Lower leg skin (tissue), 4 donors: ENCODE measurements at regions not wholly inside any gene's neighbourhood (a gene's known extent, or its start where the extent isn't known, plus 50 kb on each side); places are given as distances from the start of the nearest gene placed in this dataset.

Experiments
- DNase-seq, 2 donors: peaks; one replicate each; pipeline ENCODE4 v3.0.0-alpha.2; 2019; ENCODE audit warnings: low spot score in 2 of 2
- H3K4me3 ChIP-seq: fragments of 200-600 bp; sonication (generic); 2 replicates; pipeline ENCODE4 v1.5.1; 2017; ENCODE audit warnings: mild to moderate bottlenecking, low read depth; ENCODE audit not compliant: poor library complexity, severe bottlenecking
- POLR2A ChIP-seq, 2 donors: fragments of 450-650 bp; IDR thresholded peaks; one replicate each; pipeline ENCODE4 v1.6.1; 2016 to 2017; ENCODE audit warnings: antibody characterized with exemption in 2 of 2, mild to moderate bottlenecking in 1 of 2, moderate library complexity in 1 of 2
- WGBS, 2 donors: methylation state at CpG; one replicate each; pipeline ENCODE4 v1.1.5; 2018; 5-methylcytosine and 5-hydroxymethylcytosine counted together
- intact Hi-C: fragments of 100-400 bp; cut with DNase I; formaldehyde crosslinking; loops from one replicate; pipeline ENCODE4 v1.15.0; 2023; ENCODE audit warnings: low total_unique reads
- TF ChIP-seq, protein P1 (sequence below), 3 donors: fragments of 450-650 bp; IDR thresholded peaks; one replicate each; pipeline ENCODE4 v1.5.1; 2016; ENCODE audit warnings: antibody characterized with exemption in 3 of 3, mild to moderate bottlenecking in 3 of 3, moderate library complexity in 2 of 3

GRCh38 chr6:102655823-102656222 lies 1262.3 kb downstream of the GRIK2 start:
- no peak for DNase-seq
- no peak for TF ChIP-seq POLR2A (IDR thresholded peaks at IDR 0.05)
- TF ChIP-seq, protein P1, sequence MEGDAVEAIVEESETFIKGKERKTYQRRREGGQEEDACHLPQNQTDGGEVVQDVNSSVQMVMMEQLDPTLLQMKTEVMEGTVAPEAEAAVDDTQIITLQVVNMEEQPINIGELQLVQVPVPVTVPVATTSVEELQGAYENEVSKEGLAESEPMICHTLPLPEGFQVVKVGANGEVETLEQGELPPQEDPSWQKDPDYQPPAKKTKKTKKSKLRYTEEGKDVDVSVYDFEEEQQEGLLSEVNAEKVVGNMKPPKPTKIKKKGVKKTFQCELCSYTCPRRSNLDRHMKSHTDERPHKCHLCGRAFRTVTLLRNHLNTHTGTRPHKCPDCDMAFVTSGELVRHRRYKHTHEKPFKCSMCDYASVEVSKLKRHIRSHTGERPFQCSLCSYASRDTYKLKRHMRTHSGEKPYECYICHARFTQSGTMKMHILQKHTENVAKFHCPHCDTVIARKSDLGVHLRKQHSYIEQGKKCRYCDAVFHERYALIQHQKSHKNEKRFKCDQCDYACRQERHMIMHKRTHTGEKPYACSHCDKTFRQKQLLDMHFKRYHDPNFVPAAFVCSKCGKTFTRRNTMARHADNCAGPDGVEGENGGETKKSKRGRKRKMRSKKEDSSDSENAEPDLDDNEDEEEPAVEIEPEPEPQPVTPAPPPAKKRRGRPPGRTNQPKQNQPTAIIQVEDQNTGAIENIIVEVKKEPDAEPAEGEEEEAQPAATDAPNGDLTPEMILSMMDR (IDR thresholded peaks at IDR 0.05): no peak
- WGBS, 2 donors: 86 to 92% methylated on average over 1 of the region's 1 CpG
- no peak overlapping the region for H3K4me3 ChIP-seq
- intact Hi-C loops: no loop called here

GRCh38 chr6:102641426-102641825 lies 1247.9 kb downstream of the GRIK2 start:
- WGBS, 2 donors: 53 to 56% methylated on average over 2 of the region's 2 CpGs
- no peak for DNase-seq
- intact Hi-C loops: no loop called here
- H3K4me3 ChIP-seq: no peak overlapping the region
- TF ChIP-seq POLR2A (IDR thresholded peaks at IDR 0.05): no peak
- TF ChIP-seq, protein P1 (IDR thresholded peaks at IDR 0.05): no peak

DNA sequence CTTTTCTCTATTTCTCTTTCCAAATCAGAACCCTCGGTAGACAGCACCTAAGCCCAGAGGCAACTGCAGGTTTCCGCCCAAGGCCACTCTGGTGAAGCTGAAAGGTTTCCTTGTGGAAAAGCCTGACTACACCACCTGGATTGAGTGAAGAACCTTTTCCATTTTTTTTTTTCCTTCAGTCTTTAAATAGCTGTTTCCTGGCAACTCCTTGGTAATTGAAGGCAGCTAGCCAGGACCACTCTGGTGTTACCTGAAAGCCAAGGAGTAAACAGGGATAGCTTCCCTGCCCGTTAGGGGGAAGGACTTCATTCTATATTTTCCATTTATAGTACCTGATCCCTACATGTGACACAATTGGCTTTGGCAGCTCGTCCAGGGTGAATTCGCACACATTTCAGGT lies 1238.4 kb downstream of the GRIK2 start:
- no peak for DNase-seq
- intact Hi-C loops: no loop called here
- TF ChIP-seq POLR2A (IDR thresholded peaks at IDR 0.05): no peak
- TF ChIP-seq, protein P1 (IDR thresholded peaks at IDR 0.05): no peak
- H3K4me3 ChIP-seq: no peak overlapping the region
- WGBS, 2 donors: 82 to 84% methylated on average over 5 of the region's 5 CpGs

- no peak for TF ChIP-seq POLR2A (IDR thresholded peaks at IDR 0.05)
- TF ChIP-seq, protein P1 (IDR thresholded peaks at IDR 0.05): no peak
- no peak for DNase-seq
- no peak overlapping the region for H3K4me3 ChIP-seq
- intact Hi-C loops: no loop called here
Observed at GRCh38 chr6:102623201-102623600, 1229.7 kb downstream of the GRIK2 start.

DNA sequence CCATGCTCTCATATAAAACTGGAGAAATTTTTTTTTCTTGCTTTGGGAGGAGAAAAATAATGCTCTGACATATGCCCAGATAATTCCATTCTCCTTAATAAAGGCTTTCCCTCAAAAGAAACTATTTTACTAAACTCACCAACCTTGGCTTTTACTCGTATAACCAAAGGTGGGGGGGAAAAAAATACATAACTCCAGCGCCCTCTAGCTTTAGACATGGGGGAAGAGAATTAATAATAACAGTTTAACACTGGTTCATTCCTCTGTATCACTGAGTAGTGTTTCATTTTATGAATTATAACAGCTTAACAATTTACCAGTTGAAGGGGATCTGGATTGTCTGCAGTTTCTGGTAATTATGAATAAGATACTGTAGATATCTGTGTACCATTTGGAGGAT lies 1226.1 kb downstream of the GRIK2 start:
- 2% methylated on average over 2 of the region's 2 CpGs for WGBS, 2 donors
- intact Hi-C loops: no loop called here
- H3K4me3 ChIP-seq: no peak overlapping the region
- no peak for DNase-seq
- TF ChIP-seq, protein P1 (IDR thresholded peaks at IDR 0.05): no peak
- TF ChIP-seq POLR2A (IDR thresholded peaks at IDR 0.05): no peak

DNA sequence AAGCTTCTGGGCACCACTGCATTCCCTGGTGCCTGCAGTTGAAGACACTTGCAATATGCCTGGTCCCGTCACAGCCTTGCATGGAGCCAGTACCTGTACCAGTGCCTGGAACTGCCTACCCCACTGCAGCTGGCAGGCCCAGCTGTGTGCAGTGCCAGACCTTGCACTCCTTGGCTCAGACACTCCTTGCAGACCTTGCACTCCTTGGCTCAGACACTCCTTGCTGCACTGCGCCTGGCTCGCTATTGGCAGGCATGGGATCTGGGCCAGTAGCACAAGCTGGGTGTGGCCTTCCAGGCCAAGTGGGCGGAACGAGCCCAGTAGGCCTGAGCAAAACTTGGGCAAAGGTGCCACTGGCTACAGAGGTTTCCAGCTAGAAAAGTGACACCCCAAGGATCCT lies 1189.1 kb downstream of the GRIK2 start:
- no peak overlapping the region for H3K4me3 ChIP-seq
- intact Hi-C loops: no loop called here
- no peak for DNase-seq
- TF ChIP-seq POLR2A (IDR thresholded peaks at IDR 0.05): no peak
- TF ChIP-seq, protein P1 (IDR thresholded peaks at IDR 0.05): no peak
- 83 to 86% methylated on average over 5 of the region's 5 CpGs for WGBS, 2 donors
